CD8-positive, alpha-beta memory T cell (primary cell): ENCODE measurements at regions not wholly inside any gene's neighbourhood (a gene's known extent, or its start where the extent isn't known, plus 50 kb on each side); places are given as distances from the start of the nearest gene placed in this dataset.

Source experiments
- CTCF ChIA-PET: fragments of 350-600 bp; sonication (Branson Sonifier 250); formaldehyde crosslinking; loops from one replicate; lab custom pipeline; 2021; ENCODE audit warnings: antibody characterized with exemption; lab: Charles Lee
- POLR2A ChIA-PET: fragments of 350-600 bp; sonication (Branson Sonifier 250); formaldehyde crosslinking; loops from one replicate; lab custom pipeline; 2021; ENCODE audit warnings: antibody characterized with exemption; lab: Charles Lee
- DNase-seq, 5 donors: peaks; one replicate each; pipeline versions ENCODE4 v3.0.0 to v3.0.0-alpha.2; 2020 to 2022; ENCODE audit warnings: mixed read lengths in 1 of 5
- H3K27ac ChIP-seq: one replicate; pipeline ENCODE4 v1.7.0; 2013; ENCODE audit warnings: low read depth, mild to moderate bottlenecking, low read length, moderate library complexity
- H3K27me3 ChIP-seq: 2 replicates; pipeline ENCODE4 v1.7.0; 2013; ENCODE audit warnings: low read length, mild to moderate bottlenecking; ENCODE audit not compliant: insufficient read depth, poor library complexity, severe bottlenecking
- H3K36me3 ChIP-seq: 2 replicates; pipeline ENCODE4 v1.7.0; 2013; ENCODE audit warnings: mild to moderate bottlenecking, low read length, moderate library complexity; ENCODE audit not compliant: insufficient read depth
- H3K4me1 ChIP-seq: 2 replicates; pipeline ENCODE4 v1.7.0; 2013; ENCODE audit warnings: mild to moderate bottlenecking, low read length, moderate library complexity; ENCODE audit not compliant: insufficient read depth
- H3K4me3 ChIP-seq: 2 replicates; pipeline ENCODE4 v1.7.0; 2013; ENCODE audit warnings: mild to moderate bottlenecking, low read length
- H3K9me3 ChIP-seq: 2 replicates; pipeline ENCODE4 v1.7.0; 2013; ENCODE audit warnings: mild to moderate bottlenecking, low read length
- H3K27ac Mint-ChIP-seq, 8 donors: one replicate each; pipeline ENCODE4 v1.8.0; 2020 to 2021; ENCODE audit warnings: mixed read lengths in 8 of 8, mild to moderate bottlenecking in 6 of 8, inconsistent platforms in 3 of 8, moderate library complexity in 3 of 8
- H3K27me3 Mint-ChIP-seq, 2 donors: one replicate each; pipeline ENCODE4 v1.8.0; 2020 to 2021; ENCODE audit warnings: mixed read lengths in 2 of 2, mild to moderate bottlenecking in 1 of 2, moderate library complexity in 1 of 2
- H3K36me3 Mint-ChIP-seq, 3 donors: one replicate each; pipeline ENCODE4 v1.8.0; 2020 to 2021; ENCODE audit warnings: mixed read lengths in 3 of 3, inconsistent platforms in 1 of 3, mild to moderate bottlenecking in 1 of 3
- H3K4me1 Mint-ChIP-seq, 3 donors: one replicate each; pipeline ENCODE4 v1.8.0; 2020 to 2021; ENCODE audit warnings: mixed read lengths in 3 of 3, inconsistent platforms in 1 of 3, mild to moderate bottlenecking in 1 of 3
- H3K4me3 Mint-ChIP-seq, 7 donors: one replicate each; pipeline ENCODE4 v1.8.0; 2020 to 2021; ENCODE audit warnings: mixed read lengths in 7 of 7, mild to moderate bottlenecking in 6 of 7, moderate library complexity in 4 of 7, inconsistent platforms in 2 of 7
- H3K9me3 Mint-ChIP-seq, 5 donors: one replicate each; pipeline ENCODE4 v1.8.0; 2020 to 2022; ENCODE audit warnings: mixed read lengths in 5 of 5, mild to moderate bottlenecking in 3 of 5, moderate library complexity in 2 of 5, inconsistent platforms in 1 of 5

- Mint-ChIP-seq H3K4me1 (no peaks in the 10 kb centered on the region), H3K27me3 (no peaks in the 10 kb centered on the region), H3K27ac (no peak overlapping the region), H3K9me3 (peaks cover 0 to 2% (median 0%) of the 10 kb centered on the region in 5 donors), H3K36me3 (no peaks in the 10 kb centered on the region), H3K4me3 (no peak overlapping the region)
- no peak for DNase-seq
- Histone ChIP-seq H3K4me3 (no peak overlapping the region), H3K9me3 (no peaks in the 10 kb centered on the region), H3K4me1 (no peaks in the 10 kb centered on the region), H3K27me3 (no peaks in the 10 kb centered on the region), H3K36me3 (no peaks in the 10 kb centered on the region), H3K27ac (no peak overlapping the region)
- ChIA-PET POLR2A (no interaction called here), CTCF (no interaction called here)
These were observed 422.2 kb downstream of the XIRP2 start for GRCh38 chr2:167310442-167310841.
